GM19328 (cell line): ENCODE measurements at regions not wholly inside any gene's neighbourhood (a gene's known extent, or its start where the extent isn't known, plus 50 kb on each side); places are given as distances from the start of the nearest gene placed in this dataset.
A peak's percentile ranks its signal among the peaks of the same experiment; 100 is the strongest.

ENCODE experiments used
- ATAC-seq: cut with Tn5 transposase; IDR thresholded peaks from one replicate; pipeline ENCODE4 v1.9.1; 2021; ENCODE audit warnings: mild to moderate bottlenecking, moderate library complexity; ENCODE audit not compliant: unreplicated experiment

- no peak for ATAC-seq
Measured at GRCh38 chr12:85568395-85569103, 267.7 kb downstream of the RASSF9 start.

- ATAC-seq = no peak
Measured at GRCh38 chr12:85569261-85569660, 266.9 kb downstream of the RASSF9 start.

- no peak for ATAC-seq
Measured at GRCh38 chr12:85572956-85573355, 263.3 kb downstream of the RASSF9 start.

- ATAC-seq = no peak
Measured at GRCh38 chr12:85573635-85574214, 262.5 kb downstream of the RASSF9 start.

GRCh38 chr12:85574291-85574690 is 261.9 kb downstream of the RASSF9 start:
- no peak for ATAC-seq

GRCh38 chr12:85575120-85576096 is 260.8 kb downstream of the RASSF9 start:
- ATAC-seq = peak; percentile 98

GRCh38 chr12:85580562-85581168 is 255.5 kb downstream of the RASSF9 start:
- no peak for ATAC-seq

- ATAC-seq = no peak
Measured at GRCh38 chr12:85587158-85587557, 249.1 kb downstream of the RASSF9 start.

GRCh38 chr12:85588221-85588620 is 248.0 kb downstream of the RASSF9 start:
- ATAC-seq = no peak

- no peak for ATAC-seq
Measured at GRCh38 chr12:85600841-85601240, 235.4 kb downstream of the RASSF9 start.

GRCh38 chr12:85603556-85603955 is 232.7 kb downstream of the RASSF9 start:
- ATAC-seq = no peak

- ATAC-seq = no peak
Measured at GRCh38 chr12:85606455-85606854, 229.8 kb downstream of the RASSF9 start.

GRCh38 chr12:85609778-85610177 is 226.4 kb downstream of the RASSF9 start:
- ATAC-seq = no peak

GRCh38 chr12:85610194-85610593 is 226.0 kb downstream of the RASSF9 start:
- ATAC-seq = no peak

GRCh38 chr12:85616201-85616600 is 220.0 kb downstream of the RASSF9 start:
- no peak for ATAC-seq

GRCh38 chr12:85617307-85618091 is 218.7 kb downstream of the RASSF9 start:
- ATAC-seq = no peak

- no peak for ATAC-seq
Measured at GRCh38 chr12:85621041-85621440, 215.2 kb downstream of the RASSF9 start.

GRCh38 chr12:85623763-85624162 is 212.4 kb downstream of the RASSF9 start:
- ATAC-seq = no peak

- no peak for ATAC-seq
Measured at GRCh38 chr12:85625467-85625866, 210.7 kb downstream of the RASSF9 start.

- ATAC-seq = no peak
Measured at GRCh38 chr12:85626001-85626783, 210.0 kb downstream of the RASSF9 start.
